ENCODE measurements at regions not wholly inside any gene's neighbourhood (a gene's known extent, or its start where the extent isn't known, plus 50 kb on each side); places are given as distances from the start of the nearest gene placed in this dataset.

- no peaks in the 10 kb centered on the region for H3K27me3 ChIP-seq (replicated peaks; ENCODE audit: control insufficient read depth, insufficient read depth, low read length)
- H3K36me3 ChIP-seq (ENCODE audit: control insufficient read depth, insufficient read depth, low read length): no peaks in the 10 kb centered on the region
- no peak for TF ChIP-seq CTCF (IDR thresholded peaks at IDR 0.05; ENCODE audit: insufficient read depth, low read length, poor library complexity, severe bottlenecking)
- H3K4me3 ChIP-seq (replicated peaks; ENCODE audit: low read depth, low read length): no peak overlapping the region
- no peak for DNase-seq (ENCODE audit: extremely low read depth, insufficient read length)
These were observed 210.5 kb upstream of the NEIL3 start for GRCh38 chr4:177099211-177099610.

GRCh38 chr4:177100307-177100706 is 209.4 kb upstream of the NEIL3 start:
- DNase-seq (ENCODE audit: extremely low read depth, insufficient read length): no peak
- Histone ChIP-seq H3K27me3 (replicated peaks; ENCODE audit: control insufficient read depth, insufficient read depth, low read length) (no peaks in the 10 kb centered on the region), H3K4me3 (replicated peaks; ENCODE audit: low read depth, low read length) (no peak overlapping the region), H3K36me3 (ENCODE audit: control insufficient read depth, insufficient read depth, low read length) (no peaks in the 10 kb centered on the region)
- no peak for TF ChIP-seq CTCF (IDR thresholded peaks at IDR 0.05; ENCODE audit: insufficient read depth, low read length, poor library complexity, severe bottlenecking)

- Histone ChIP-seq H3K4me3 (replicated peaks; ENCODE audit: low read depth, low read length) (no peak overlapping the region), H3K36me3 (ENCODE audit: control insufficient read depth, insufficient read depth, low read length) (no peaks in the 10 kb centered on the region), H3K27me3 (replicated peaks; ENCODE audit: control insufficient read depth, insufficient read depth, low read length) (no peaks in the 10 kb centered on the region)
- DNase-seq (ENCODE audit: extremely low read depth, insufficient read length): no peak
- no peak for TF ChIP-seq CTCF (IDR thresholded peaks at IDR 0.05; ENCODE audit: insufficient read depth, low read length, poor library complexity, severe bottlenecking)
These were observed 206.1 kb upstream of the NEIL3 start for GRCh38 chr4:177103619-177104018.

GRCh38 chr4:177105536-177105935 is 204.1 kb upstream of the NEIL3 start:
- no peak for TF ChIP-seq CTCF (IDR thresholded peaks at IDR 0.05; ENCODE audit: insufficient read depth, low read length, poor library complexity, severe bottlenecking)
- H3K36me3 ChIP-seq (ENCODE audit: control insufficient read depth, insufficient read depth, low read length): no peaks in the 10 kb centered on the region
- no peak for DNase-seq (ENCODE audit: extremely low read depth, insufficient read length)
- no peaks in the 10 kb centered on the region for H3K27me3 ChIP-seq (replicated peaks; ENCODE audit: control insufficient read depth, insufficient read depth, low read length)
- no peak overlapping the region for H3K4me3 ChIP-seq (replicated peaks; ENCODE audit: low read depth, low read length)

GRCh38 chr4:177107288-177107921 is 202.3 kb upstream of the NEIL3 start:
- no peak for TF ChIP-seq CTCF (IDR thresholded peaks at IDR 0.05; ENCODE audit: insufficient read depth, low read length, poor library complexity, severe bottlenecking)
- no peak overlapping the region for H3K4me3 ChIP-seq (replicated peaks; ENCODE audit: low read depth, low read length)
- DNase-seq (ENCODE audit: extremely low read depth, insufficient read length): no peak
- no peaks in the 10 kb centered on the region for H3K36me3 ChIP-seq (ENCODE audit: control insufficient read depth, insufficient read depth, low read length)
- H3K27me3 ChIP-seq (replicated peaks; ENCODE audit: control insufficient read depth, insufficient read depth, low read length): no peaks in the 10 kb centered on the region

GRCh38 chr4:177108708-177109107 is 201.0 kb upstream of the NEIL3 start:
- no peaks in the 10 kb centered on the region for H3K27me3 ChIP-seq (replicated peaks; ENCODE audit: control insufficient read depth, insufficient read depth, low read length)
- no peaks in the 10 kb centered on the region for H3K36me3 ChIP-seq (ENCODE audit: control insufficient read depth, insufficient read depth, low read length)
- DNase-seq (ENCODE audit: extremely low read depth, insufficient read length): no peak
- peak; percentile 6 for TF ChIP-seq CTCF (IDR thresholded peaks at IDR 0.05; ENCODE audit: insufficient read depth, low read length, poor library complexity, severe bottlenecking)
- H3K4me3 ChIP-seq (replicated peaks; ENCODE audit: low read depth, low read length): no peak overlapping the region
